ENCODE measurements at regions not wholly inside any gene's neighbourhood (a gene's known extent, or its start where the extent isn't known, plus 50 kb on each side); places are given as distances from the start of the nearest gene placed in this dataset.

GRCh38 chr16:61042737-61043136 lies 993.5 kb downstream of the CDH8 start:
- in situ Hi-C loops (cut with MboI), result no loop called here
- Histone ChIP-seq H3F3A (ENCODE audit: insufficient read depth) (no peaks in the 10 kb centered on the region), H3K9me2 (ENCODE audit: insufficient read depth) (no peaks in the 10 kb centered on the region), H3K27me3 (replicated peaks; ENCODE audit: insufficient read depth) (no peaks in the 10 kb centered on the region), H3K4me2 (ENCODE audit: unreplicated experiment) (no peak overlapping the region), H3K4me3 (no peak overlapping the region), H3K79me2 (ENCODE audit: insufficient read depth) (no peaks in the 10 kb centered on the region), H3K27ac (no peak overlapping the region), H3K36me3 (ENCODE audit: low read depth) (no peaks in the 10 kb centered on the region), H3K4me1 (ENCODE audit: insufficient read depth) (no peaks in the 10 kb centered on the region), H2AFZ (no peak overlapping the region), H3K9ac (no peak overlapping the region), H4K20me1 (ENCODE audit: insufficient read depth) (no peaks in the 10 kb centered on the region), H3K9me3 (ENCODE audit: low read depth) (no peaks in the 10 kb centered on the region)
- 7 to 15% methylated on average over 3 of the region's 3 CpGs for WGBS, 2 experiments (ENCODE audit: low coverage in 1 of 2, low lambda C conversion rate in 2 of 2, missing lambda C conversion rate in 2 of 2)
- DNase-seq, result no peak
- no peak for TF ChIP-seq EZH2 (IDR thresholded peaks at IDR 0.05; ENCODE audit: insufficient read depth, poor library complexity, severe bottlenecking)
- TF ChIP-seq EZH2phosphoT487 (IDR thresholded peaks at IDR 0.05; ENCODE audit: insufficient read depth, low read depth), result no peak

GRCh38 chr16:61030616-61031015 lies 1005.6 kb downstream of the CDH8 start:
- no peaks in the 10 kb centered on the region for H3F3A ChIP-seq (ENCODE audit: insufficient read depth)
- no peaks in the 10 kb centered on the region for H3K9me2 ChIP-seq (ENCODE audit: insufficient read depth)
- no peak overlapping the region for H3K27ac ChIP-seq
- no peak overlapping the region for H3K4me2 ChIP-seq (ENCODE audit: unreplicated experiment)
- TF ChIP-seq EZH2 (IDR thresholded peaks at IDR 0.05; ENCODE audit: insufficient read depth, poor library complexity, severe bottlenecking) (no peak), EZH2phosphoT487 (IDR thresholded peaks at IDR 0.05; ENCODE audit: insufficient read depth, low read depth) (no peak)
- no peaks in the 10 kb centered on the region for H3K27me3 ChIP-seq (replicated peaks; ENCODE audit: insufficient read depth)
- no peak for DNase-seq
- no peaks in the 10 kb centered on the region for H3K79me2 ChIP-seq (ENCODE audit: insufficient read depth)
- H2AFZ ChIP-seq, result no peak overlapping the region
- no peaks in the 10 kb centered on the region for H3K4me1 ChIP-seq (ENCODE audit: insufficient read depth)
- no peaks in the 10 kb centered on the region for H3K36me3 ChIP-seq (ENCODE audit: low read depth)
- in situ Hi-C loops (cut with MboI), result no loop called here
- H3K9ac ChIP-seq, result no peak overlapping the region
- H3K4me3 ChIP-seq, result no peak overlapping the region
- no peaks in the 10 kb centered on the region for H3K9me3 ChIP-seq (ENCODE audit: low read depth)
- 52% methylated on average over 8 of the region's 8 CpGs for WGBS, 2 experiments (ENCODE audit: low coverage in 1 of 2, low lambda C conversion rate in 2 of 2, missing lambda C conversion rate in 2 of 2)
- no peaks in the 10 kb centered on the region for H4K20me1 ChIP-seq (ENCODE audit: insufficient read depth)

GRCh38 chr16:61024180-61024900 lies 1011.9 kb downstream of the CDH8 start:
- Histone ChIP-seq H3F3A (ENCODE audit: insufficient read depth) (no peaks in the 10 kb centered on the region), H3K4me1 (ENCODE audit: insufficient read depth) (no peaks in the 10 kb centered on the region), H3K9me3 (ENCODE audit: low read depth) (peaks cover 2% of the 10 kb centered on the region), H3K79me2 (ENCODE audit: insufficient read depth) (no peaks in the 10 kb centered on the region), H3K9ac (no peak overlapping the region), H3K27me3 (replicated peaks; ENCODE audit: insufficient read depth) (no peaks in the 10 kb centered on the region), H3K36me3 (ENCODE audit: low read depth) (no peaks in the 10 kb centered on the region), H3K4me3 (no peak overlapping the region), H3K9me2 (ENCODE audit: insufficient read depth) (no peaks in the 10 kb centered on the region), H3K4me2 (ENCODE audit: unreplicated experiment) (no peak overlapping the region), H2AFZ (no peak overlapping the region), H3K27ac (no peak overlapping the region), H4K20me1 (ENCODE audit: insufficient read depth) (no peaks in the 10 kb centered on the region)
- in situ Hi-C loops (cut with MboI), result no loop called here
- TF ChIP-seq EZH2phosphoT487 (IDR thresholded peaks at IDR 0.05; ENCODE audit: insufficient read depth, low read depth) (no peak), EZH2 (IDR thresholded peaks at IDR 0.05; ENCODE audit: insufficient read depth, poor library complexity, severe bottlenecking) (no peak)
- 23 to 29% methylated on average over 3 of the region's 3 CpGs for WGBS, 2 experiments (ENCODE audit: low coverage in 1 of 2, low lambda C conversion rate in 2 of 2, missing lambda C conversion rate in 2 of 2)
- no peak for DNase-seq

- in situ Hi-C loops (cut with MboI), result no loop called here
- Histone ChIP-seq H3K4me1 (ENCODE audit: insufficient read depth) (no peaks in the 10 kb centered on the region), H3K4me2 (ENCODE audit: unreplicated experiment) (no peak overlapping the region), H3K4me3 (no peak overlapping the region), H3K27ac (no peak overlapping the region), H3K79me2 (ENCODE audit: insufficient read depth) (no peaks in the 10 kb centered on the region), H3K9me3 (ENCODE audit: low read depth) (no peaks in the 10 kb centered on the region), H3K9me2 (ENCODE audit: insufficient read depth) (no peaks in the 10 kb centered on the region), H2AFZ (no peak overlapping the region), H3F3A (ENCODE audit: insufficient read depth) (no peaks in the 10 kb centered on the region), H4K20me1 (ENCODE audit: insufficient read depth) (no peaks in the 10 kb centered on the region), H3K36me3 (ENCODE audit: low read depth) (no peaks in the 10 kb centered on the region), H3K27me3 (replicated peaks; ENCODE audit: insufficient read depth) (no peaks in the 10 kb centered on the region), H3K9ac (no peak overlapping the region)
- no peak for TF ChIP-seq EZH2 (IDR thresholded peaks at IDR 0.05; ENCODE audit: insufficient read depth, poor library complexity, severe bottlenecking)
- DNase-seq, result no peak
- WGBS, 2 experiments (ENCODE audit: low coverage in 1 of 2, low lambda C conversion rate in 2 of 2, missing lambda C conversion rate in 2 of 2), result 23 to 35% methylated on average over 6 of the region's 6 CpGs
Observed at GRCh38 chr16:61014869-61015268, 1021.4 kb downstream of the CDH8 start.

- no peaks in the 10 kb centered on the region for H3K9me2 ChIP-seq (ENCODE audit: insufficient read depth)
- no peak for DNase-seq
- no peak overlapping the region for H3K4me2 ChIP-seq (ENCODE audit: unreplicated experiment)
- no peak overlapping the region for H3K27ac ChIP-seq
- H3K9me3 ChIP-seq (ENCODE audit: low read depth), result no peaks in the 10 kb centered on the region
- no peaks in the 10 kb centered on the region for H4K20me1 ChIP-seq (ENCODE audit: insufficient read depth)
- H3K79me2 ChIP-seq (ENCODE audit: insufficient read depth), result no peaks in the 10 kb centered on the region
- H3K4me1 ChIP-seq (ENCODE audit: insufficient read depth), result no peaks in the 10 kb centered on the region
- H3F3A ChIP-seq (ENCODE audit: insufficient read depth), result no peaks in the 10 kb centered on the region
- no peak overlapping the region for H3K4me3 ChIP-seq
- no peak overlapping the region for H2AFZ ChIP-seq
- in situ Hi-C loops (cut with MboI), result no loop called here
- H3K27me3 ChIP-seq (replicated peaks; ENCODE audit: insufficient read depth), result no peaks in the 10 kb centered on the region
- TF ChIP-seq EZH2 (IDR thresholded peaks at IDR 0.05; ENCODE audit: insufficient read depth, poor library complexity, severe bottlenecking) (no peak), EZH2phosphoT487 (IDR thresholded peaks at IDR 0.05; ENCODE audit: insufficient read depth, low read depth) (no peak)
- WGBS, 2 experiments (ENCODE audit: low coverage in 1 of 2, low lambda C conversion rate in 2 of 2, missing lambda C conversion rate in 2 of 2), result 36 to 45% methylated on average over 8 of the region's 8 CpGs
- H3K9ac ChIP-seq, result no peak overlapping the region
- no peaks in the 10 kb centered on the region for H3K36me3 ChIP-seq (ENCODE audit: low read depth)
Observed at GRCh38 chr16:61007694-61008093, 1028.5 kb downstream of the CDH8 start.
